ENCODE measurements at regions not wholly inside any gene's neighbourhood (a gene's known extent, or its start where the extent isn't known, plus 50 kb on each side); places are given as distances from the start of the nearest gene placed in this dataset.

- no peaks in the 10 kb centered on the region for H3K36me3 ChIP-seq
- TF ChIP-seq CTCF (IDR thresholded peaks at IDR 0.05): no peak
- TF ChIP-seq POLR2A (IDR thresholded peaks at IDR 0.05): no peak
- ATAC-seq (no peak), DNase-seq (no peak)
- no peak overlapping the region for H3K27ac ChIP-seq
- H3K4me1 ChIP-seq: no peaks in the 10 kb centered on the region
- no peaks in the 10 kb centered on the region for H3K27me3 ChIP-seq
- H3K4me3 ChIP-seq: no peak overlapping the region
- intact Hi-C loops (cut with DNase I): no loop called here
- H3K9me3 ChIP-seq: no peaks in the 10 kb centered on the region
- WGBS (ENCODE audit: insufficient coverage, low coverage, low lambda C conversion rate, missing lambda C conversion rate): 52% methylated on average over 4 of the region's 4 CpGs
Measured at GRCh38 chr2:125397535-125398251, 1258.3 kb upstream of the GYPC start.

GRCh38 chr2:125398738-125399524 lies 1257.0 kb upstream of the GYPC start:
- Histone ChIP-seq H3K9me3 (no peaks in the 10 kb centered on the region), H3K36me3 (no peaks in the 10 kb centered on the region), H3K4me1 (no peaks in the 10 kb centered on the region), H3K27ac (no peak overlapping the region), H3K4me3 (no peak overlapping the region), H3K27me3 (no peaks in the 10 kb centered on the region)
- 23% methylated on average over 7 of the region's 7 CpGs for WGBS (ENCODE audit: insufficient coverage, low coverage, low lambda C conversion rate, missing lambda C conversion rate)
- DNase-seq (no peak), ATAC-seq (no peak)
- TF ChIP-seq CTCF (IDR thresholded peaks at IDR 0.05) (no peak), POLR2A (IDR thresholded peaks at IDR 0.05) (no peak)
- intact Hi-C loops (cut with DNase I): no loop called here

GRCh38 chr2:125405816-125406215 lies 1250.1 kb upstream of the GYPC start:
- H3K27me3 ChIP-seq: no peaks in the 10 kb centered on the region
- H3K27ac ChIP-seq: no peak overlapping the region
- H3K36me3 ChIP-seq: no peaks in the 10 kb centered on the region
- DNase-seq (no peak), ATAC-seq (peak in 1 of 4 donors; percentile 20)
- TF ChIP-seq CTCF (IDR thresholded peaks at IDR 0.05): no peak
- TF ChIP-seq POLR2A (IDR thresholded peaks at IDR 0.05): no peak
- H3K4me3 ChIP-seq: no peak overlapping the region
- no peaks in the 10 kb centered on the region for H3K4me1 ChIP-seq
- 29% methylated on average over 2 of the region's 2 CpGs for WGBS (ENCODE audit: insufficient coverage, low coverage, low lambda C conversion rate, missing lambda C conversion rate)
- H3K9me3 ChIP-seq: no peaks in the 10 kb centered on the region
- intact Hi-C loops (cut with DNase I): no loop called here

GRCh38 chr2:125408874-125409538 lies 1247.0 kb upstream of the GYPC start:
- no peak for TF ChIP-seq POLR2A (IDR thresholded peaks at IDR 0.05)
- no peak for TF ChIP-seq CTCF (IDR thresholded peaks at IDR 0.05)
- no peaks in the 10 kb centered on the region for H3K4me1 ChIP-seq
- H3K4me3 ChIP-seq: no peak overlapping the region
- H3K27me3 ChIP-seq: no peaks in the 10 kb centered on the region
- ATAC-seq (no peak), DNase-seq (no peak)
- H3K9me3 ChIP-seq: no peaks in the 10 kb centered on the region
- no peaks in the 10 kb centered on the region for H3K36me3 ChIP-seq
- WGBS (ENCODE audit: insufficient coverage, low coverage, low lambda C conversion rate, missing lambda C conversion rate): 60% methylated on average over 10 of the region's 10 CpGs
- no peak overlapping the region for H3K27ac ChIP-seq
- intact Hi-C loops (cut with DNase I): no loop called here

Measured in right lobe of liver (tissue), 6 donors.